HG03565 (cell line): ENCODE measurements at regions not wholly inside any gene's neighbourhood (a gene's known extent, or its start where the extent isn't known, plus 50 kb on each side); places are given as distances from the start of the nearest gene placed in this dataset.
"Not testable (repeated sequence)": the region's sequence is repeated elsewhere in the genome, so short reads cannot be mapped to it uniquely, and the experiment has no call there.

Source experiments
- ATAC-seq: cut with Tn5 transposase; IDR thresholded peaks from one replicate; pipeline ENCODE4 v1.9.1; 2021; ENCODE audit warnings: mild to moderate bottlenecking, moderate library complexity; ENCODE audit not compliant: unreplicated experiment

DNA sequence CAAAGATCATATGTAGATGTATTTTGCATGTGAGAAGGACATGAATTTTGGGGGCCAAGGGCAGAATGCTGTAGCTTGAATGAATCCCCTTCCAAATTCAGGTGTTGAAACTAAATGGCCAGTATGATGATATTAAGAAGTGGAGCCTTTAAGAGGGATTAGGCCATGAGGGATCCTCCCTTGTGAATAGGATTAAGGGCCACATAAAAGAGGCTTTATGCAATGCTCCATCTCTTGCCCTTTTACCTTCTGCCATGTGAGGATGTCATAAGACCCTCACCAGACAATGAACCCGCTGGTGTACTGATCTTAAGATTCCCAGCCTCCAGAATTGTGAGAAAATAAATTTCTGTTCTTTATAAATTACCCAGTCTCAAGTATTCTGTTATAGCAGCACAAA is 206.1 kb downstream of the YTHDC2 start:
- ATAC-seq, result no peak

DNA sequence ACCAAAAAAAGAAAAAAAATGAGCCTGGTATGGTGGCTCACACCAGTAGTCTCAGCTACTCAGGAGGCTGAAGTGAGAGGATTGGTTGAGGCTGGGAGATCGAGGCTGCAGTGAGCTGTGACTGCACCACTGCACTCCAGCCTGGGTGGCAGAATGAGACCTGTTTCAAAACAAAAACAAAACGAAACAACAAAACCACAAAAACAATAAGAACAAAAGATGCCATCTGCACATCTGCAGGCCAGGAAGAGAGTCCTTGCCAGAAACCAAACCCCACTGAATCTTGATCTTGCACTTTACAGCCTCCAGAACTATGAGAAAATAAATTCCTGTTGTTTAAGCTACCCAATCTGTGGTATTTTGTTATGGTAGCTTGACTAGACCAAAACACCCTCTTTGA is 207.7 kb downstream of the YTHDC2 start:
- no peak for ATAC-seq

DNA sequence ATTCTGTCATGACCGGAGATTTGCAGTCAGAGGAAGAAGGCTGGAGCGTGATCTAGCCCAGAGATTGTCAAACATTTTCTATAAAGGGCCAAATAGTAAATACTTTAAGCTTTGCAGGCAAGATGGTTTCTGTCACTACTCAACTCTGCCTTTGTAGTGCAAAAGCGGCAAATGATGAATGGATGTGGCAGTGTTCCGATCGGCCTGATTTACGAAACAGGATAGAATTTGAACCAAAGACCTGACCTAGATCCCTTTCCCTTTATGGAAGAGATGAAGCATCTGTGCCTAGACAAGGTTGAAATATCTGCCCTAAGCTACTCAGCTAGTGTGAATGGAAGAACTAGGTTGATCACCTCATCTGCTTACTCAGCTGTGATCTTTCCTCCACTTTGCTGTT is 209.5 kb downstream of the YTHDC2 start:
- no peak for ATAC-seq

DNA sequence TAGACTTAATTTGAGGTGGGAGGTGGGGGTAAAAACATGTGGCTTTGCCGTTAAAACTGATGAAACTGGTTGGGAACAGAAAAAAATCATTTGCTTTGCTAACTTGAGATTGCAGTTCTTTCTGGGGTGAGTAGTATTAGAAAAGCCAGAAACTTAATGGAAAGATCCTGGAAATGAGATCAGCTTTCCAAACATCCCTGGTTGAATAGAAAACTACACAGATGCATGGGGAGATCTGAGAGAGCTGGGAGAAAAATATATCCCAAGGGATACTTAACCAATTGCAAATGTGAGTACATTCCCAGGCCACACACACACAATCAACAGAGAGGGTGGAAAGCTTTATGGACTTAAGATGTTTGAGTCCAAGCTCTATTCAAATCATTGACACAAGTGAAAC is 222.3 kb downstream of the YTHDC2 start:
- ATAC-seq, result no peak

DNA sequence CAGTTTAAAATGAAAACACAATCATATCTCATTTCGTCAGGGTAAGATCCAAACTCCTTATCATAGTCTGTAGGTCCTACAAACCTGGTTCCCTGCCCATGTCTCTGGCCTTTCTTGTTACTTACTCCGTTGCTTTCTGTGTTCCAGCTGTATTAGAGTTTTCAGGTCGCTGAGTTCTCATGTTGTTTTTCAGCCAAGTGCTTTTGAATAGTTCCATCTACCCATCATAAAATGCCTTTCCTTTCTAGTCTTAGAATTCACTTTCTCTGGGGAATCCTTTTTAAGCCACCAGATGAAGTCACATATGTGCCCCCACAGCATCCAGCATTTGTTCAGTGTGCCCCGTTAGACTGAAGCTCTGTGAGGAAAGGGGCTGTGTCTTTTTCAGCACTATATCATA is 228.7 kb downstream of the YTHDC2 start:
- ATAC-seq, result no peak

DNA sequence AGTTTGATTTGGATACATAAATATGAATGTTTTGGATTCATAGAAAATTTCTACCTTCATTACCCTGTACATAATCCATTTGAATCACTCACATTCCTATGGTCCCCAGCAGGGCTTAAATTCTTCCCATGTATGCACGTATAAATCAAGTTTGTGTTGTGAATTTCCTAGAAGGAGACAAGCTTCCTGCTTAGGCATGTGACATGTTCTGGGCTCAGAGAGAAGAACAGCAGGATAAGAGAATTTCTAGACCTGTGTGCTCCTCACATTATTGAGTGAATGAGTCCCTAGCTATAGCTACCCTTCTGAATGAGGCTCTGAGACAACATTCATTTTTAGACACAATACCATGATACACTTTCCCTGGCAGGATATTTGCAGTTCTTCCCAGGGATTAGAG is 229.1 kb downstream of the YTHDC2 start:
- no peak for ATAC-seq

DNA sequence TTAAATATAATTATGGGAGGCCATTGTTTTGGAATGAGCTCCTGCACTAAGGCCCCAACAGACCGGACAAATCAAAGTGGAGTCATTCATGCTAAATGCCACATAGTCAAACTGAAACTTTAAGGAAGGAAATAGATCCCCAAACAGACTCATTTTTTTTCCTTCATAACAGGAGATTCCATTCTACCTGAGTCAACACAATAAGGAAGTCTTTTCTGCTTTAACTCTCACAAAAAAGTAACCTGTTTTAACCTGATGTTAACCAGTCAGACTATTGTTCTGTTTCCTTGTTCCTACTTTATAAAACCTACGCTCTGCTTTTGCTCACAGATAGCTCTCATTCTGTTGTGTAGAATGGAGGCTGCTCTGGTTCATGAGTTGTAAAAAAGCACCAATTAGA is 234.9 kb downstream of the YTHDC2 start:
- no peak for ATAC-seq

DNA sequence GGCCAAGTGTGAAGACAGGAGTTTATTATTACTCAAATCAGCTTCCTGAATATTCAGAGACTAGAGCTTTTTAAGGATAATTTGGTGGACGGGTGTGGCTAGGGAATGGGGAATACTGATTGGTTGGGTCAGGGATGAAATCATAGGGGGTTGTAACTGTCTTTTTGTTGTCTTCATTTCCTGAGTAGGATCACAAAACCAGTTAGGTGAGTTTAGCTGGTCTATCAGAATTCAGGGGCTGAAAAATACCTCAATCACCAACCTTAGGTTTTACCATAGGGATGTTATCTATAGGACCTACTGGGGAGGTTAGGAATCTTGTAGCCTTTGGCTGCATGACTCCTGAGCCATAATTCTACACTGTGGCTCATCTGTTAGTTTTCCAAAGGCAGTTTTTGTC is 235.8 kb downstream of the YTHDC2 start:
- ATAC-seq, result no peak

DNA sequence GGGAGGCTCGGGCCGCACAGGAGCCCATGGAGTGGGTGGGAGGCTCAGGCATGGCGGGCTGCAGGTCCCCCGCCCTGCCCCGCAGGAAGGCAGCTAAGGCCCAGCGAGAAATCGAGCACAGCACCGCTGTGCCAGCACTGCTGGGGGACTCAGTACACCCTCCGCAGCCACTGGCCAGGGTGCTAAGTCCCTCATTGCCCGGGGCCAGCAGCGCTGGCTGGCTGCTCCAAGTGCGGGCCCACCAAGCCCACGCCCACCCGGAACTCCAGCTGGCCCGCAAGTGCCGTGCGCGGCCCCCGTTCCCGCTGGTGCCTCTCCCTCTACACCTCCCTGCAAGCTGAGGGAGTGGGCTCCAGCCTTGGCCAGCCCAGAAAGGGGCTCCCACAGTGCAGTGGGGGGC is 239.7 kb downstream of the YTHDC2 start:
- ATAC-seq, result not testable (repeated sequence)

DNA sequence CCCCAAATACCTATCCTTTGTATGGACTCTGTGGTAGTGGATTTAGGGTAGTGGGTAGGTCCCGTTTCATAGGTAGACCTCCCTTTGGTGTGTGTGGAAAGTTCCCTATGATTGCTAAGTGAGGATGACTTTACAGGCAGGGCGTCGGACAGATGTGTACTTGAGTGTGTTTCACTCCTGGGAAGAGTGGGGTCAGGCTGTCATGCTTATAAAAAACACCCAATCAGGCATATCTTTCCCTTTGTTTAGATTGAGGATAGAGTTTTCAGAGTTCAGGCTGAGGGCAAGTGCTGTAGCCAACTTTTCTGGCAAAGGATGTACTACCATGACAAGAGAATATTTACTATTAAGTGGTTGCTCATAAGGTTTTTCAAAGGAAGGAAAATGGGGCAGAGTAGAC is 242.0 kb downstream of the YTHDC2 start:
- no peak for ATAC-seq

DNA sequence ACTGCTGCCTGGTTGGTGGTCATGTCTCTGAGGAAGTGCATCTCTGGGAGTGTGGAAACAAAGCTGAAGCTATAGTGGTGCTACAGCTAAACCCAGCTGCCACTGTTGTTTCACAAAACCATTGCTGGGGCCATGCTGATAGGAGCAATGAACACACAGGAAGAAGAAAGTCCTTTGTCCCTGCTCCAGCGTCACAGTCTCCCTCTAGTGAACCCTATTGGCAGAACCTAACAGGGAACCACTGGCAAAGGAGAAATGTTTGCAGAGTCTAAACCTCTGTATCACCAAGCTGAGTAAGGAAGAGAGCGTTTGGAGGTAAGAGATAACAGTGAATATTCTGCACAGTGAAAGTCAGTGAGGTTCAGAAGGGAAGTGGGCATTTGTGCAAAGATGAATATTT is 244.0 kb downstream of the YTHDC2 start:
- no peak for ATAC-seq

DNA sequence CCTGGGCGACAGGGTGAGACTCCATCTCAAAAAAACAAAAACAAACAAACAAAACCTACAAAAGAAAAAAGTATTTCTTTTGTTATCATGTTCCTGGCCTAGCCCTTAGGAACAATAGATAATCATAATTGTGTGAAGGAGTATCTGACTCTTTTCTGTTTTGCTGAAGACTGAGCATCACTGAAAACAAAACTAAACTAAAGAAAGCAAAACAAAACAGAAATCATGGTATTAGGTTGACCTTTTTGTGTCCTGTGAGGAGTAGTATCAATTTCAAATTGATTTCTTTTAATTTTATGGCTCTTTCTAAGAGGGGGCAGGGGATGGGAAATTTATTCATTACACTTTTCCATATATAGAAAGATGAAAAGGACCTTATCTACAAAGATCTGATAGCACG is 246.0 kb downstream of the YTHDC2 start:
- ATAC-seq, result no peak

DNA sequence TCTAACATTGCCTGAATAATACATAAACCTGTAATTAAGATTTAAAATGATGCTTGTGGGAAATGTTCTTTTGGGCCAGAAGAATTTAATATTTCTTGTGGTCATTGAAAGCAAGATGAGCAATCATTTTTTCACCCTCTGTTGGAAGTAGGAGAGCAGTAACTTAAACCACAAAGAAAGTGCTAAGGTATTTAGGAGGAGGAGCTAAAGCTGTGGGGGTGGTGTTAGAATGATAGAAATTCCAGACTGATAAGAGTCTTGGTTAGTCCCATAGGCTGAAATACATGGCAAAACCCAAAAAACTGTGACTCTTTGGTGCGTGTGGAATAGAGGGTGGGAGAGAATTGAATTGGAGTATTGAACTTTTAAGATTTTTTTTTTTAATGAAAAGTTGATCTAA is 247.0 kb downstream of the YTHDC2 start:
- no peak for ATAC-seq

DNA sequence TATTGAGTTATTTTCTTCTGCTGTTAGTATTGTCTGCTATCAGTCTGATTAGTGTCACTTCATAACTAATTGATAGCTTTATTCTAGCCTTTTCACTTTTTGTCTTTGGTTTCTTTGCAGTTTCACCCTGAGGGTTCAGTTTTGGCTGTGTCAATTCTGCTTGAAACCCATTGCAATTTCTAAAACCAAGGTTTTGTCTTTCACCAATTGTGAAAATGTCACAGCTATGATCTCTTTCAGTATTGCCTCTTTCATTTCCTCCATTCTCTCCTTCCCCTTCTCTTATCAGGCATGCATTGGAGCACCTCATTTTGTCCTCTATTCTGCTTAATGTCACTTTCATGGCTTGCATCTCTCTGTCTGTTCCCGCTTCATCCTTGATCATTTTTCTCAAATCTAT is 248.1 kb downstream of the YTHDC2 start:
- no peak for ATAC-seq

DNA sequence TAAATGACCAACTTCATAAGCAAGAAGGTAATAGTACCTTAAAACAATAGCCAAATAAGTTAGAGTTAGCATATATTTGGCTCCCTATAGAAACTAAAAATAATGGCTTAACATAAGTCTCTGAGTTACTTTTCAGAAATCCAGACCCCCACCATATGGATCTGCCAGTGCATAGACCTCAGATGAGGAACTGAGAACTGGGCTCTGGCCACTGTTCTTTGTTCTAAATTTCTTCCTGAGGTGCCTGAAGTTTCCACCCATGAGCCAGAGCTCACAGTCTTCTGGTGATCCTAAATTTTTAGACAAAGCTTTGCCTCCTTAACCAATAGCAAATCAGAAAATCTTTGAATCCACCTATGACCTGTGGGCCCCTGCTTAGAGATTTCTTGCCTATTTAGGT is 250.9 kb downstream of the YTHDC2 start:
- no peak for ATAC-seq

DNA sequence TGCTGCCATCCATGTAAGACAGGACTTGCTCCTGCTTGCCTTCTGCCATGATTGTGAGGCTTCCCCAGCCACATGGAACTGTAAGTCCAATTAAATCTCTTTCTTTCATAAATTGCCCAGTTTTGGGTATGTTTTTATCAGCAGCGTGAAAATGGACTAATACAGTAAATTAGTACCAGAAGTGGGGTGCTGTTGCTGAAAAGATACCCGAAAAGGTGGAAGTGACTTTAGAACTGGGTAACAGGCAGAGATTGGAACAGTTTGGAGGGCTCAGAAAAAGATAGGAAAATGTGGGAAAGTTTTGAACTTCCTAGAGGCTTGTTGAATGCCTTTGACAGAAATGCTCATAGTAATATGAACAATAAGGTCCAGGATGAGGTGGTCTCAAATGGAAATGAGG is 253.3 kb downstream of the YTHDC2 start:
- ATAC-seq, result not testable (repeated sequence)

DNA sequence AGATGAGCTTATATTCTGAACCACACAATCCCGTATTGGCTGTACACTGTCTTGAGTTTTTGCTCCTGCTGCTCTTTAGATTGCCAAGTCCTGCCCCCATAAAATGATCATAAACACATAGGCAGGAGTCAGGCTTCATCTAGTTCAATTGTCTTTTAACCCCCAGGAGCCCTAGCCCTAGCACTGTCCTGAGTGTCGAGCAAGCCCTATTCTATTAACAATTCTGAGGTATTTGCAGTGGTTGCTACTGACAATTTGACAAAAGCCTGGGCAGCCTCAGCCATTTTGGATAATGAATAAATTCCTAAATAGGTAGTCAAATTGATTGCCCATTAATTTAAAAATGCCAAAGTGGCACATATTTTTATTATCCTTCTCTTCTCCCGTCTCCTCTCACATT is 257.2 kb downstream of the YTHDC2 start:
- ATAC-seq, result no peak

DNA sequence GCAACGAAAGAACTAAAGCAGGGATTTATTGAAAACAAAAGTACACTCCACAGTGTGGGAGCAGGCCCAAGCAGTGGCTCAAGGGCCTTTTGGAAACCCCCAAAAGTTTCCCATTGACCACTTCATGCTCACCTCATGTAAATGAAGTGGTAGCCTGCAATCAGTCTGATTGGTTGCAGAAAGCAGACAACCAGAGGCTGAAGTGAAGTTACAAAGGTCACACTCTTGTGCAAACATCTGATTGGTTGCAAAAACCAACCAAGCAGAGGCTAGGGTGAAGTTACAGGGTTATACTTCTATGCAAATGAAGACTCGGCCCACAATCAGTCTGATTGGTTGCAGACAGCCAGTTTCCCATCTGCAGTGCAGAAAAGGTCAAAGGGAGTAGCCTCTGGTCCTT is 258.0 kb downstream of the YTHDC2 start:
- ATAC-seq, result peak; percentile 83

DNA sequence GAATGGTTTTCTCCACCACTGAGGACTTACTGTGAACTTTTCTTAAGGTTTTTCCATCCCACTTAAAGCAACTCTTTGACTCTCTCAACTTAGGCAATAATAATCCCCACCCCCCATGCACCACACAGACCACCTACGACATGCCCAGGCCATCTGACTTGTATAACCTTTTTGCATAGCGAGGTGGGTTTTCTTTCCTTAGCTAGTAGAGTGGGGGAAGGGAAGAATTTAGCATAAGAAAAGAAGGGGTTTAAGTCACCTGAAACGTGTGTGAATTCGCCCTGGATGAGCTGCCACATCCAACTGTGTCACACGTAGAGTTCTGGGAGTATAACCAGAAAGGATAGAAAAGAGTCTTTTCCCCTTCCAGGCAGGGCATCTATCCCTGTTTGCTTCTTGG is 262.7 kb downstream of the YTHDC2 start:
- ATAC-seq, result no peak

DNA sequence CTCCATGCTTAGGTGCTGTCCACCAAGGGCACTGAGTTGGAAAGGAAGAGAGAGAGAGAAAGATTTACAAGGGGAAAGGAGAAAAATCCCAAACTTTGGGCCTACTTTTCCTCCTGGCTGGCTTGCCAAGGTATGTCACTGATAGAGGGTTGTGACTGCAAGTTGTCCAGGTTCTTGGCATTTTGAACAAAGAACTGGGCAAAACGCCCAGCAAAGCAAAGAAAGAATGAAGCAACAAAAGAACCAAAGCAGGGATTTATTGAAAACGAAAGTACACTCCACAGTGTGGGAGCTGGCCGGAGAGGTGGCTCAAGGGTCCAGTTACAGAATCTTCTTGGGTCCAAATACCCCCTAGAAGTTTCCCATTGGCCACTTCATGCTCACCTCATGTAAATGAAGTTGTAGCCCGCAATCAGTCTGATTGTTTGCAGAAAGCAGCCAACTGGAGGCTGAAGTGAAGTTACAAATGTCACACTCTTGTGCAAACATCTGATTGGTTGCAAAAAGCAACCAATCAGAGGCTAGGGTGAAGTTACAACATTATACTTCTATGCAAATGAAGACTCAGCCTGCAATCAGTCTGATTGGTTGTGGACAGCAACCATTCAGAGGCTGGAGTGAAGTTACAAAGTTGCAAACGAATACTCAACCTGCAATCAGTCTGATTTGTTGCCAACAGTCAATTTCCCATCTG is 263.5 kb downstream of the YTHDC2 start:
- no peak for ATAC-seq

DNA sequence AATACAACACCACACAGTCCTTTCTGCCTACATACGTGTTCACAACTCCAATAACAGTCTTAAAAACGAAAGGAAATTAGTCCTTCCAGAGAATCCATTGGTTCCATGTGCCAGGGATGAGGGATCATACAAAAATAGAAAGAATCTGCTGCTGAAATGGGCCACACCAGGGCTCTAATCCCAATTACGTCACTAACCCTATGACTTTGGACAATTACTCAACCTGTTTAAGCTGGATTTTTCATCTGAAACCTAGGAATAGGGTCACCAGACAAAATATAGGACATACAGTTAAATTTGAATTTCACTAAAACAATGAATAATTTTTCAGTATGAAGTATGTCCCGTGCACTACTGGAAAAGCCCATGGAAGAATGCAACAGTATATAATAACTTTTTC is 264.7 kb downstream of the YTHDC2 start:
- ATAC-seq, result no peak

DNA sequence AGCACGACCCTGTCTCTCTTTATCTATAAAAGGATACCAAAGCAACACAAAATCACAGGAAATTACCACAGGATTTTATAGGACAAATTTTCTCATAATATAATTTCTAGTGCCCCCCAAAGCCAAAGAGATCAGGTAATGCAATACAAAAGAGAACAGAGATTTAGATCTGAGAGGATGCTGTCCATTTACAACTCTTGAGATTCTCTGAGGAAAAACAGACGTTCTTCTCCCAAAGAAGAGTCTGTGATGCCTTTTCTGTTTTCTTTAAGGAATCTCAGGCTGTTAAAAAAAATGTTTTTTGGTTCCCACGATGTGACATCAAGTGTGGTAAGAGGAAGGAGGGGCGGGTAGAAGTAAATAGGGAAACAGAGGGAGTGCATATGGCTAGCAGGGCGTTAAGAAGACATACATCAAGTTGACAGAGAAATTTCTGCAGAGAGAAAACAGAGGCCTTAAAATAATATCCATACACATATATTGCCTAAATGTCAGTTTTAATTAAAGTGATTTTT is 274.7 kb downstream of the YTHDC2 start:
- ATAC-seq, result no peak

DNA sequence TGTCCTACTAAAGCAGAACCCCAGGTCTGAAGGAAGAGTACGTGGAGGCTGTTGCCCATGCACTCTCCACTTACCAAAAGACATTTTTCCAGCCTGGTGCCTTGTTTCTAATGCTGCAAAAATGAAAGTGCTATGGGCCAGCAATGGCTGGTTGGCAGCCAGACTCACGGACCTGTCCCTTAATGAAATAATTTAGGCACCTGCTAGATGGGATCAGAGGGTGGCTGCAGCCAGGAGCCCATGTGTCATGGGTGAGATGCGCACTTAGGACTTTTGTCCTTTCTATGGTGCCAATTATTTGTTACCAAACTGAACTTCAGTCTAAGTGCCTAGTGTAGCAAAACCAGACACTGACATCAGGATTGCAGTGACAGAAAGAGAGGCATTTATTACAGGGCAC is 276.3 kb downstream of the YTHDC2 start:
- ATAC-seq, result no peak
